GM12875 (cell line): ENCODE measurements at regions not wholly inside any gene's neighbourhood (a gene's known extent, or its start where the extent isn't known, plus 50 kb on each side); places are given as distances from the start of the nearest gene placed in this dataset.

ENCODE experiments used
- H3K4me3 ChIP-seq: one replicate; pipeline ENCODE4 v1.5.1; 2011; ENCODE audit warnings: low read depth, low read length, control low read depth
- TF ChIP-seq, protein P1 (sequence below): IDR thresholded peaks from 2 replicates; pipeline ENCODE4 v1.5.1; 2011; ENCODE audit warnings: low read depth, mild to moderate bottlenecking, control low read depth, inconsistent platforms, low read length, moderate library complexity, borderline replicate concordance; ENCODE audit not compliant: insufficient read depth

- no peak overlapping the region for H3K4me3 ChIP-seq
- TF ChIP-seq, protein P1, sequence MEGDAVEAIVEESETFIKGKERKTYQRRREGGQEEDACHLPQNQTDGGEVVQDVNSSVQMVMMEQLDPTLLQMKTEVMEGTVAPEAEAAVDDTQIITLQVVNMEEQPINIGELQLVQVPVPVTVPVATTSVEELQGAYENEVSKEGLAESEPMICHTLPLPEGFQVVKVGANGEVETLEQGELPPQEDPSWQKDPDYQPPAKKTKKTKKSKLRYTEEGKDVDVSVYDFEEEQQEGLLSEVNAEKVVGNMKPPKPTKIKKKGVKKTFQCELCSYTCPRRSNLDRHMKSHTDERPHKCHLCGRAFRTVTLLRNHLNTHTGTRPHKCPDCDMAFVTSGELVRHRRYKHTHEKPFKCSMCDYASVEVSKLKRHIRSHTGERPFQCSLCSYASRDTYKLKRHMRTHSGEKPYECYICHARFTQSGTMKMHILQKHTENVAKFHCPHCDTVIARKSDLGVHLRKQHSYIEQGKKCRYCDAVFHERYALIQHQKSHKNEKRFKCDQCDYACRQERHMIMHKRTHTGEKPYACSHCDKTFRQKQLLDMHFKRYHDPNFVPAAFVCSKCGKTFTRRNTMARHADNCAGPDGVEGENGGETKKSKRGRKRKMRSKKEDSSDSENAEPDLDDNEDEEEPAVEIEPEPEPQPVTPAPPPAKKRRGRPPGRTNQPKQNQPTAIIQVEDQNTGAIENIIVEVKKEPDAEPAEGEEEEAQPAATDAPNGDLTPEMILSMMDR, result no peak
Observed at GRCh38 chr2:49271060-49271606, 116.8 kb upstream of the FSHR start.

DNA sequence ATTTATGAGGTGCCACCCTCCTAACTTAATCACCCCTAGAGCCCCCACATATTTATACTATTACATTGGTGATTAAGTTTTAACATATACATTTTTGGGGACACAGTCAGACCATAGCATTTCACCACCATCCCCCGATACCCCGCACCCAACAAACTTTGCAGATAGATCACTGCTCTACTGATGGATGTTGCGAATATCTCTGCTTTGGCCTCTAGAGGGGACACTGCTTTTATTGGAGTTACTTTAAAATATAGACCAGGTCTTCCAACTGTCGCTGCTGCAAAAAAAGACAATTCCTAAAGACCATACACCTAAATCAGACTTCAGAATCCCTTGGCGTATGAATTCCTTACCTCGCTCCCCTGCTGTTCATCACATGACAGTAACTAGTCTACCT lies 115.8 kb upstream of the FSHR start:
- TF ChIP-seq, protein P1, result no peak
- H3K4me3 ChIP-seq, result no peak overlapping the region

- H3K4me3 ChIP-seq, result no peak overlapping the region
- TF ChIP-seq, protein P1, result no peak
Observed at GRCh38 chr2:49265471-49265870, 111.2 kb upstream of the FSHR start.

GRCh38 chr2:49262801-49263560 lies 108.7 kb upstream of the FSHR start:
- H3K4me3 ChIP-seq, result no peak overlapping the region
- TF ChIP-seq, protein P1, result no peak

GRCh38 chr2:49261781-49262180 lies 107.5 kb upstream of the FSHR start:
- no peak overlapping the region for H3K4me3 ChIP-seq
- TF ChIP-seq, protein P1, result no peak

DNA sequence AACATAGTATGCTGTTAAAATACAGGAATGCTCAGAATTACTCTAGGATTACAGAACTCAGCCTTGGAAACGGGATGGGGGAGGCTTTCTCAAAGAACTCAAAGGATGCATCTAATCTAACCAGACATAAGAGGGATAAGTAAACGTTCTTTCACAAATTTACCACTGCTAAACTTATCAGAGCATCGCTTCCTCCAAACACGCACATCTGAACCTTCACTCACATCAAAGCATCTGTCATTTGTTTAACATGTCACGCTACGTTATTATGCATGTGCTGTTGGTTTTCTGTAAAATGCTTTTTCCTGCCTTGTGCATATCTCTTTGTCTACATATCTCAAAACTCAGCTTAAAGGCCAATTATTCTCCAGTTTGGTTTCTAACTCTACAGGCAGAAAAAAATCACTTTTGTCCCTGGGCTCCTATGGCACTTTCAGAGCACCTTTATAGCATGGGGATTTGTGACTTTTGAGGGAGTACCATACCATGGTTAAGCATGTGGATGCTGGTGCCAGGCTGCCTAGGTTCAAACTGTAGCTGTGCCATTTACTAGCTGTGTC lies 106.7 kb upstream of the FSHR start:
- TF ChIP-seq, protein P1, result no peak
- no peak overlapping the region for H3K4me3 ChIP-seq

GRCh38 chr2:49259926-49260325 lies 105.6 kb upstream of the FSHR start:
- no peak overlapping the region for H3K4me3 ChIP-seq
- TF ChIP-seq, protein P1, result no peak
